ENCODE measurements at regions not wholly inside any gene's neighbourhood (a gene's known extent, or its start where the extent isn't known, plus 50 kb on each side); places are given as distances from the start of the nearest gene placed in this dataset.

DNA sequence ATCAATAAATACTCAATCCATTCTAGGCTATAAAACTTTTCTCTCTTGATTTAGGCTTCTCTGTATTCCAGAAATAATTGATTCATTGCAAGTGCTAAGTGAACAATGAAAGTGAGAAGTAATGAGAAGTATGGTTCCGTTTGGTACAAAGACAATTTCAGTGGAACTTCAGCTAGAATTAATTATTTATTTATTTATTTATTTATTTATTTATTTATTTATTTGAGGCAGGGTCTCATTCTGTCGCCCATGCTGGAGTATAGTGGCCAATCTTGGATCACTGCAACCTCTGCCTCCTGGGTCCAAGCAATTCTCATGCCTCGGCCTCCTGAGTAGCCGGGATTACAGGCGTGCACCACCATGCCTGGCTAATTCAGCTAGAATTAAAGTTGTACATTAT, 262.1 kb downstream of the B3GLCT start:
- no peak for TF ChIP-seq CTCF (IDR thresholded peaks at IDR 0.05; ENCODE audit: extremely low read depth, missing control alignments)

GRCh38 chr13:31462766-31463165, 263.0 kb downstream of the B3GLCT start:
- DNase-seq (ENCODE audit: low spot score), result no peak

More for the DNA sequence above, 262.1 kb downstream of the B3GLCT start:
- DNase-seq (ENCODE audit: low spot score), result no peak

GRCh38 chr13:31468114-31468902, 268.5 kb downstream of the B3GLCT start:
- no peak for DNase-seq (ENCODE audit: low spot score)
- TF ChIP-seq CTCF (IDR thresholded peaks at IDR 0.05; ENCODE audit: extremely low read depth, missing control alignments), result no peak

More at GRCh38 chr13:31462766-31463165, 263.0 kb downstream of the B3GLCT start:
- TF ChIP-seq CTCF (IDR thresholded peaks at IDR 0.05; ENCODE audit: extremely low read depth, missing control alignments), result no peak

- no peak for TF ChIP-seq CTCF (IDR thresholded peaks at IDR 0.05; ENCODE audit: extremely low read depth, missing control alignments)
- no peak for DNase-seq (ENCODE audit: low spot score)
Measured at GRCh38 chr13:31469377-31469776, 269.6 kb downstream of the B3GLCT start.

DNA sequence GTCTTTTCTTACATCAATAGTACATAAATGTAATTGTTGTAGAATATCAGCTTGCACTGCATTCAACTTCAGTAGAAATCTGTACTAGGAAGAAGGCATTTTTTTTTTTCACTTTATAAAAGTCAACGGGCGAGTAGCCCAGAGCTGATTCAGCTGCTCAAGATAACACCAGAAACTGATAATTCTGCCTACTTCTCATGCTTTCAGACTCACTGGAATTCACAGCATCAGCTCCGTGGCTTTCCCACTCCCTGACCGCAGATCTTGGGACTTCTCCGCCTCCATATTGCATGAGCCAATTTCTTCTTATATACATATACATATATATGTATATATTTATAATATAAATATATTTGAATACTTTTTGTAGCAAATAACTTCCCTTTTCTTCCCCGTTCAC, 263.1 kb upstream of the RXFP2 start:
- no peak for TF ChIP-seq CTCF (IDR thresholded peaks at IDR 0.05; ENCODE audit: extremely low read depth, missing control alignments)
- DNase-seq (ENCODE audit: low spot score), result no peak

DNA sequence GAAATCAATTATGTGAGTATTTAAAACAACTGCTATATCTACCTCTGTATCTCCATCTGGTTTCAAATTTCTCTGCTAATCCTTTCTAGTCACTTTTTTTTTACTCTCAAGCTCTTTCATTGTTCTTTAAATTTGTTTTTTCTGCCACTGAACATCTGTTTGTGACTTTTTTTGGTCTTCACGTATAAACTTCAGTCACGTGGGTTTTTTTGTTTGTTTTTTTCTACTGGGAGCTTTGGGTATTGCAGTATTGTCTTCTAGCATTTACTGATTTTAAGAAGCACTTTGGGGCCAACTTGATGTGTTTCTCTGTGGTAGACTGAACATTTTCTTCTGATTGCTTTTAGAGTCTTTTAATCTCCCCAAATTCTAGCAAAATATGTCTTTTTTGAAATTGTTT, 262.6 kb upstream of the RXFP2 start:
- no peak for TF ChIP-seq CTCF (IDR thresholded peaks at IDR 0.05; ENCODE audit: extremely low read depth, missing control alignments)

DNA sequence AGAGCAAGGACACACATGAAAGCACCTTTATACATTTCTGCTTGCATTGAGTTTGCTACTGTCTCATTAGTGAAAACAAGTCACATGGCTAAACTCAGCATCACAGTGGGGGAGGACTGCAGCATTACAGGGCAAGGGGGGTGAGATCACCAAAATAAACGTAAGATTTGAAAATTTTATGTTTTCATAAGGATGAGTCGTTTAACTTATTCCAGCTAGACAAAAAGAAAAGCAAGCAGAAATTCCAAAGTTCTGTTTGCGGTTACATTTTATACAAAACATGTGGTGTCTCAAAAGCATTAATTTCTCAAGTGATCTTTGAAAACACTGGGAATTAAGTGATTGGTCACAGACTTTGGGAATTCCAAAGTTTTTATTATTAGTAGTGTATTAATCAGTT, 261.4 kb upstream of the RXFP2 start:
- no peak for DNase-seq (ENCODE audit: low spot score)
- no peak for TF ChIP-seq CTCF (IDR thresholded peaks at IDR 0.05; ENCODE audit: extremely low read depth, missing control alignments)

More for the DNA sequence above, 262.6 kb upstream of the RXFP2 start:
- DNase-seq (ENCODE audit: low spot score), result no peak
